Stimulated activated CD4-positive, alpha-beta T cell treated with anti-CD3 and anti-CD28 coated beads, TNF-alpha, amount 100 ng/mL, for 48 hours (primary cell): ENCODE measurements at regions not wholly inside any gene's neighbourhood (a gene's known extent, or its start where the extent isn't known, plus 50 kb on each side); places are given as distances from the start of the nearest gene placed in this dataset.
"Not testable (repeated sequence)": the region's sequence is repeated elsewhere in the genome, so short reads cannot be mapped to it uniquely, and the experiment has no call there.

ENCODE experiments used
- DNase-seq, 3 donors: peaks; one replicate each; pipeline ENCODE4 v3.0.0-alpha.2; 2020; ENCODE audit warnings: low read depth in 3 of 3

DNA sequence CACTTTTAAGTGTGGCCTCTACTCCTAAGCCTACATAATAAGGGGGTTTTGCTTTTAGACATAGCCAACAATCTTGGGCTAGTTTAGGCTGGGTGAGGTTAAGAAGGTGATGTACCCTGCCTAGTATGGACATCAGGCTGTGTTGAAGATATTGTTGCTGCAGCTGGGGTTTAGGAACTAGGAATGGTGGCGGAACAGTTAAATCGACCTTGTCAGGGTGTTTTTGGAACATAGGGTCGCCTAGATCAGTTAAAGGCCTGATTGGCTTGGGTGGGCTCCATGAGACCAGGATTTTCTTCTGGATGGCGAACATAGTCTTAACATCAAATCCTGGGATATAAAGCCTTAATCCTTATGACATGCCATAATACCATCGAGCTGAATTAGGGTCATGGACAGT is 156.1 kb downstream of the TRIM27 start:
- DNase-seq, result no peak

DNA sequence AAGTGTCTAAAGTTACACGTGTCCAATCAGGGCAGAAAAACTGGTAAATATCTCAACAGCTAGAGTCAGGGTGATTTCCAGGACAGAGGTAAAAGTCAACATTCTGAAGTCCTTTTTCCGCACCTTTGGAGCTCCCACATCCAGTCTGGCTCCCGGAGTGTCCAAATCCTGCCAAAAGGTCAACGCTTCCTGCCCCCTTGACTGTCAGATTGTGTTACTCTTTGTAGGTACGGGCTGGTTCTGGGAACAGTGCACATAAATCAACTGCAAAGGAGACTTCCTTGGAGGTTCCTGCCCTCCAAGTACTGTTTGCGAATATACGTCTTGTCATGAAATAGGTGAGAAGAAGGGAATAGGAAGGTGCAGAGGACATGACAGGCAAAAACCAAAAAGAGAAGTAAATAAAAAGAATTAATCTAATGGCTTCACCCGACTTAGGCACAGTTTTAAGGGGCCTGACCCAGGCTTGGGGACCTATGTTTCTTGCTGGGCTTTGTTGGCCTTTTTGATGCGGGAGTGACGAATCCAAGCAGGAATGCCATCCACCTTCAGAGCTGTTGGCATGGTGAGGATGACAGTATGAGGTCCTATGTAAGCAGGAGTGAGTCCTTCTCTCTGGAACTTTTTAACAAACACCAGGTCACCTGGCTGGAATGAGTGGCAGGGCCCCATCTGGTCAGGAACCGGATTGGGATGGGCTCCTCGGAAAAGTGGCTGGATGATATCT is 155.4 kb downstream of the TRIM27 start:
- DNase-seq, result no peak

DNA sequence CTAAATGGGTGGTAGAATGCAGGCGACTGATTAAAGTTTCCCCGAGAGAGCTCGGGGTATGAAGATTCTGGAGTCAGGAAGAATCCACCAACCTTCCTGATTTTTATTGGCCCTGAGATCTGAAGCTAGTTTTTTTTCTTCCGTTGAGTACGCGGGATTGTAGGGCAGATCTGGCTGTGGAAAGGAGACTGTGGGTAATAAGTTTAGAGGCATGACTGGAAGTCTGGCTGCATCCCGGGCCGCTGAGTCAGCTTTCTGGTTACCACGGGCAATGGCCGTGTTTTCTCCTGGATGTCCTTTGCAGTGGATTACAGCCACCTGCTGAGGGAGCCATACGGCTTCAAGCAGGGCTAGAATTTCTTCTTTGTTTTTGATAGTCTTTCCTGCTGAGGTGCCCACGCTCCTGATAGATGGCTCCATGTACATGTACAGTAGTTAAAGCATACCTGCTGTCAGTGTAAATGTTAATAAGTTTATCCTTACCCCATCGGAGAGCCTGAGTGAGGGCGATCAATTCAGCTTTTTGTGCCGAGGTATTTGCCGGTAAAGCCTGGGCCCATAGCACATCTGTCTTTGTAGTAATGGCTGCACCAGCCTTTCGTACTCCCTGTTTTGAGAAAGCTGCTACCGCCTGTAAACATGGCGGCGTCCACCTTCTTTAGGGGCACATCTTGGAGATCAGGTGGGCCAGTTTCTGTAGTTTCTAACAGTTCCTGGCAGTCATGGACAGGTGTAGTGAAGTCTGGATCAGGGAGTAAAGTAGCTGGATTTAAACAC is 154.0 kb downstream of the TRIM27 start:
- no peak for DNase-seq

DNA sequence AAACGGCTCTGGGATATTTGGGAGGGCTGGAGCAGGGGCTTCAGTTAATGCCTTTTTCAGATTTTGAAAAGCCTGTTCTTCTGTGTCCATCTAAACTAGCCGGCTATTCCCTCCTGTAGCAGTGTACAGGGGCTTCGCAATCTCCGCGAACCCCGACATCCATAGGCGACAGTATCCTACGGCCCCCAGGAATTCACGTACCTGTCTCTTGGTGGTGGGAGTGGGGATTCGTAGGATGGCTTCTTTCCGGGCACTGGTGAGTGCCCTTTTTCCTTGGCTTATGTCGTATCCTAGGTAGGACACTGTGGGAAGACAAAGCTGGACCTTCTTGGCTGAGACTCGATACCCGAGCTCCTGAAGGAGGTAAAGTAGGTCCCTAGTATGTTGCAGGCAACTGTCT is 153.1 kb downstream of the TRIM27 start:
- DNase-seq, result no peak

DNA sequence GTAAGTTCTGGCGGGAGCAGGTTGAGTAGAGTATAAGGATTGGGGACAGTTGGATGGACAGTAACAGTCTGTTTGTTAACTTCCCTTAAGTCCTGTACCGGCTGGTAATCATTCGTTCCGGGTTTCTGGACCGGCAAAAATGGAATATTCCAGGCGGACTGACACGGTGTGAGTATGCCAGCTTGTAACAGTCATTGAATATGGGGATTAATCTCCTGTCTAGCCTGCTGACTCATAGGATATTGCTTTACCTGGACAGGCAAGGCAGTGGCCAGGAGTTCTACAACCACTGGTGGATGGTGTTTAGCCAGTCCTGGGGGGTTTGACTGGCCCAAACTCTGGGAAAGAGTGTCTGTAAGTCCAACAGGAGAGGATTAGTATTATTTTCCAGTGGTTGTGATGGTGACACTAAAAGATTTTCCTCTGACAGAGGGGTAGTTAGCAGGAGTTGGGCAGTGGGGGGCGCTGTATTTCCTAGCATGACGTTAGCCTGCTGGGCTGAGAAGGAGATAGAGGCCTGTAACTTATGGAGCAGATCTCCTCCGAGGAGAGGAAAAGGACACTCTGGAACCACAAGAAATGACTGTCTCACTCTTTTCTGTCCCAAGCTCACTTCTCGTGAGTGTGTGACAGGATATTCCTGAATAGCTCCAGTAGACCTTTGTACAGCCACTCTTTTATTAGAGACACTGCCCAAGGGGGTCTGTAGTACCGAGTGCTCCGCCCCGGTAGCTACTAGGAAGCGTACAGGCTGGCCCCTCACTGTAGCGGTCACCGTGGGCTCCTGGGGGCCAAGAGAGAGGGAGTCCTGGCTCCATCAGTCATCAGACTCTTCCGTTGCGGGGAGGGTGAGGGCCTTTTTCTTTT is 152.2 kb downstream of the TRIM27 start:
- DNase-seq, result no peak

DNA sequence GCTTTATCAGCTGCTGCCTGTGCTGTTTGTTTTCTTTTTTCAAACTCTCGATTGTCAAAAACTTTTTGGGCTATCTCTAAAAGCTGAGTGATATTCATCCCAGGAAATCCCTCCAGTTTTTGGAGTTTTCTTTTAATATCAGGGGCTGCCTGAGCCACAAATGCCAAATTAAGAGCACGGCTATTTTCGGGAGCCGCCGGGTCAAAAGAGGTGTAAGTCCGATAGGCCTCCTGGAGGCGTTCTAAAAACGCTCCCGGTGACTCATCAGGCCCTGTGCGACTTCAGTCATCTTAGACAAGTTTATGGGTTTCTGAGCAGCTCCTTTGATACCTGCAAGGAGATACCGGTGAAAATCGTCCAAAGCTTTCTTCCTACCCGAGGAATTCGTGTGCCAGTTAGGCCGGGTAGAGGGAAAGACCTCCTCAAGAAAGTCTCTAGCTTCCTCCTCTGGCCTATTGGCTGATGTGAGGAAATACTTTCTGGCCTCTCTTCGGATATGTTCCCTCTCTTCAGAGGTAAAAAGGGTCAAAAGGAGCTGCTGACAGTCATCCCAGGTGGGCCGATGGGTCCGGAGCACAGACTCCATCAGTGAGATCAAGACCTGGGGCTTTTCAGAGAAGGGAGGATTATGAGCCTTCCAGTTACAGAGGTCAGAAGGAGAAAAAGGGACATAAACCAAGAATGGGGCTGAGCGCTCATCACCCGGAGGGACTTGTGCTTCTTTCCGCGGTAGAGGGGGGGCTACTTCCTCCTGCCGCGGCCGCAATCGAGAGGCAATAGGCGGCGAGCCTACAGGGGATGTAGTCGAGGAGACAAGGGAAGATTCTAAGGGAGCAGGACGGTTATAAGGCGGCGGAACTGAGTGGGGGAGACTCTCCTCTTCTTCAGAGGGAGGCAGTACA is 151.1 kb downstream of the TRIM27 start:
- DNase-seq, result no peak

DNA sequence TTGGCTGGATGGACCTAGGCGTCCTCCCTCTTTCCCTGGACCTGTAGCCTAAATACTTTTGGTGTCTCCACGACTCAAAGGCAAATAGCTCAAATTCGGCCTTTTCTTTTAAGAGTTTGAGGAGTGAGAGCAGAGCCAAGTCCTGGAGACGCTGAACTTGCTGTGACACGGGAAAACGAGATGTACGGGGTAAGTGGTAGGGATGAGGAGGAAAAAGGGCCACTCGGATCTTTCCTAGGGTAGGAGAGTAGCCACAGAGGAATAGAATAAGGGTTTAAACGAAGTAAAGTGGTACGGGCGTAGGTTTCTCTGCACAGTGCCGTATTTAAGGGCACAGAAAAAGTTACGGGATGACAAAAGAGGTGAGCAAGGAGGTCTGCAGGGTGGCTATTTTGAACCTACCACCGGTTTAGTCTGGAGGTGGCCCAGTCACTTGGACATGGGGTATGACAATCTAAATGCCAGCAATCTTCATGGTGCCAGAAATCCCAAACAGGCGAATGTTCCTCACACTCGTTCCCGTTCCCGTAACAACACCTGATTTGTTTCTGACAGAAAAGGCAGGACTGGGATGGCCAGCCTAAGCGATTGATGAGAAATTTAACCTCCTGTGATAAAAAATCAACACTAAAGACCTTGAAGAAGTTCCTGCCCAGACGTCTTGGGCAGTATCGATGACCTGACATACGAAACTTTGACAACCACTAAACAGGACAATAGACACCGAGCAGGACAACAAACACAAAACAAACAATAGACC is 149.3 kb downstream of the TRIM27 start:
- no peak for DNase-seq

DNA sequence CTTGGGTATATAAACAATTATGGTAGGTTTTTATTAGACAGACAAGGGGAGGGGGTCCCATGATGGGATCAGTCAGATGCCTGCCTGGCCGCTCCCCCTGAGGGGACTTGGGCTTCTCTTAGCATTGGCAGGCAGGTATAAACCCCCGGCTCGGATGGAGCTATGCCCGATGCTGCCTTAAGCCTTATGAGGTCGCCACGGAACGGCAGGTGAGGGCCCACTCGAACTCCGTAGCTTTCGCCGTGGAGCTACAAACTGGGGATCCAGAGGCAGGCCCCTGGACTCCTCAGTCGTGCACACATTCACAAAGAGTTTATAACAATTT is 148.8 kb downstream of the TRIM27 start:
- no peak for DNase-seq

DNA sequence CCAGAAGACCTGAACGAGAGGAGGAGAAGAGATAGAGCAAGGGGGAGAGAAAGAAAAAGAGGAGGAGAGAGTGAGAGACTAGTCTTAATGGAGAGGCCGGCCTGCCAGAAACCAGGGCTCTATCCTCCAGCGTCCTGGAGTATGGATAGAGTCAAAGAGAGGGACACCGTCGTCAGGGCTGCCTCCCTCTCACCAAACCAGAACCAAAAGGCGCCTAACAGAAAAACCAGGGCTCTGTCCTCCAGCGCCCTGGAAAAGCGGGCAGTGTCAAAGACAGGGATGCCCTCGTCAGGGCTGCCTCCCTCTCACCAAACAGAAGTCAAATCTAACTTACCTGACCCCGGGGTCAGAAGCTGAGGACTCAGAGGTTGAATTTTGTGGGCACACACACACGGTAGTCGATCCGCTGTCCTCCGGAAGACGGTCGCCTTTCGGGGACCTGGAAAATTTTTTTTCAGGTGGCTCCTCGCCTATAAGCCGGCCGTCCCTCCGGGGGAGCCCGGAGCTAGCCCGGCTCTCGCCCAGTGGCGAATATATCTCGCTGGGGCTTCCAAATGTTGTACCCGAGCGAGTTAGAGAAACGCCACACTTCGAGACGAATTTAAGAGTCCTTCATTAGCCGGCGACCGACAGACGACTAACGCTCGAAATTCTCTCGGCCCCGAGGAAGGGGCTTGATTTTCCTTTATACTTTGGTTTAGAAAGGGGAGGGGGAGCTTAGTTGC is 148.2 kb downstream of the TRIM27 start:
- DNase-seq, result no peak

DNA sequence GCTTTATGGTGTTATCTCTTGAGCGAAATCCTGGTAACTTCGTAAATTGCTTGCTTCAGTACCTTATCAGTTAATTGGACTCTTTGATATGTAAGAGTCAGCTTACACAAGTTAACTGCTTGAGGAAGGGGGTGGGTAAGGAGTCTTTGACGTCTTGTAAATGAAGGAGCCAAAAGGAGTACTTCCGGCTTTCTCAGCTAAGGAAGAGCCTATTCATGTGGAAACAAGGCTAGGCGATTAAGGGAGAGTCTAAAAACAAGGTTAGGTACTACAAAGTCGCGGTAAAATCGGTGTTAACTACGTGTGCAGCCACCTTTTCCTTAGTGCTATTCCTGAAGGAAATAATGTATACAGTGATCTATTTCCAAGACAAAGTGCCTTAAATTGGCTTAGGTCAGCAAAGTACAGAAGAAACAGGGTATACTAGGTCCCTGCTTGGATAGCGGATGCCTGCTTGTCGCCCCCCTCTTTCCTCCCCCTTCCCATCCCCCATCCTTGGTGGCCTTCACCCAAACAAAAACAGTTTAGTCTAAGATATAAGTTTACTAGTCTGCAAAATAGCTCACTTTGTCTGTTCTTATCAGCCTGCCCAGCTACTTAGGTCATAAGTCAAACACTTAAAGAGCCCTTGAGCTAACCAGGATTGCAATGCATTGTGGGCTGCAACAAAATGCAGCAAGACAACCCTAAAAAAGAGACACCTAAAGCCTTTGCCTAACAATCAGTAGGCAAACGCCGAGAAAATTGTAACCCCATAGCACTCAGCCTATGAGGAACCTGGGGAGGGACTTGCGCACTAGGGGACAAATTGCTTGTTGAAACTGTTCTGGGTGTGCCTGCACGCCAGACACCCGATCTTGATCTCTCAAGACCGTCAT is 147.3 kb downstream of the TRIM27 start:
- DNase-seq, result no peak

DNA sequence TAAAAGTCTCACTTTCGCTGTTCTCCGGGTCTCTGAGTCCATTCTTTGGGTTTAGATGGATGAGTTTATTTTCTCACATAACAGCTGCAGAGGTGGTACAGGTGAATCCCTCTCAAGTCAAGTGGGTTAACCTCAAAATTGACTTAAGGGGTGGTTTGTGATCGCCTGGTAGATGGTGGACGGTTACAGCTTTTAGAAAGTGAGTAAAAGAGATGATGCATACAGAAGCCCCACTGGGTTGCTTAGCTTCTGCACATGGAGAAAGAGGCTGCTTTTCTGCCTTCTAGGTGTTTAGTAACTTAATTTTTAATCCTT is 146.7 kb downstream of the TRIM27 start:
- no peak for DNase-seq

DNA sequence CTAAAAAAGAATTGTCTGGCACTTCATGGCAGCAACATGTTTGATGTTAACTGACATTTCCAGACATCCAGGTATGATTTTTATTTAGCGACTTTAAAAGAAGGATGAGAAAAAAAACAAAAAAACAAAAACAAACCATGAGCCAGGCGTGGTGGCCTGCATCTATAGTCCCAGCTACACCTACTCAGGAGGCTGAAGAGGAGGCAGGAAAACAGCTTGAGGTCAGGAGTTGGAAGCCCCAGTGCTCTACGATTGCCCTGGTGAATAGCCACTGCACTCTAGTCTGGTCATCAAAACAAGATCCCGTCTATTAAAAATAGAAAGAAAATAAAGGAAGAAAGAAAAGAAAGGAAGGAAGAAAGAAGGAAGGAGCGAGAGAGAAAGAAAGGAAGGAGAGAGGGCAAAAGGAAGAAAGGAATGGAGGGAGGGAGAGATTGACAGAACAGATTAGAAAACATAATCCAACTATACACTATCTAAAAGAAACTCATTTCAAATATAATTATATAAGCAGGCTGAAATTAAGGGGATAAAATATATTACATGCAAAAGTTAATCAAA is 141.6 kb downstream of the TRIM27 start:
- DNase-seq, result no peak

DNA sequence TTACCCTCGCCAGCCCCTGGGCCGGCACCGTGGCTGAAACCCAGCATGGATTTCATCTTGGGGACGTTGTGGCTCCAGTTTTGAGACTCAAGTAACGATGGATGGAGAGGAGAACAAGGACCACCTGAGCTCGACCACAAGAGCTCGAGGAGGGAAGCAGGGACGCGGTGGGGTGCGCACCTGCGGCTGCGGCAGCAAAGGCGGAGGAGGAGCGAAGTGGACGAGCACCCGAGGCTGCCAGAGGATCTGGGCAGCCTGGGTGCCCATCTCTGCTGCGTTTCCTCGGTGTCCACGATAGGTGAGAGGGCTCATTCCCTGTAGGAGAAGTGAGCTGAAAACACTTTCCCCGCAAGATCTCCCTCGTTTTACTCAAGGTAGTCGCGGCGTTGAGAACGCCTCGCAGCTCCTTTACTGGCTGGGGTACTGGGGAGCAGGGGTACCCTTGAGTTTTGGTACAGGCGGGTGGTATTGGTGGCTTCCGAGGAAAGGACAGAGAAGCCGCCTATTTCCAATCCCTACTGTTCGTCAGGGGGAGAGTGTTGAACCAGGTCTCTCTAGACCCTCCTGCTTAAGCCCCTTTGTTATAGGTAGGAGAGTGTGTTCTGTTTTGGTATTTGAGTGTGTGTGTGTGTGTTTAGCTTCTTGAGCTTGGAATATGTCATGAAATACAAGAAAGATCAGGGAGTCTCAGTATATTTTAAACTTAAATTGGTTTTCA is 137.7 kb downstream of the TRIM27 start:
- no peak for DNase-seq

DNA sequence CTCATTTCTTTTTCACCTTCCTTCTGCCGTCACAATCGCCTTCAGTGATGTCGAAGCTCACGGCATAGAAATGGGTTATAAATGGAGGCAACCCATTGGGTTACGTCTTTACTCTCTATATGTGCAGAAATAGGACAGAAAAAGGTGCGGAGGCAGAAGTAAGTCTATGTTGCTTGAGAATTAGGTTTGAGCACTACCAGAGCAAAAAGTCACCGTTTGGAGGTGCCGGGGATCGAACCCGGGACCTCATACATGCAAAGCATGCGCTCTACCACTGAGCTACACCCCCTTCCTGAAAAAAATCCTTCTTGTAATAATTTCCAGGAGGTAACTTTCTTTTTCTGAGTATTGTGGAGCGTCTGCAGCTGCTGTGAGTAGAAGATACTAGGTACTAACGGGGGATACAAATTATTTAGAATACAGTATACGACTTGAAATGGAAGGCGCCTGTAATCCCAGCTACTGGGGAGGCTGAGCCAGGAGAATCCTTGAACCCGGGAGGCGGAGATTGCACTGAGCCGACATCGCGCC is 134.2 kb downstream of the TRIM27 start:
- peak in 2 of 3 donors; percentile 19 to 27 for DNase-seq

DNA sequence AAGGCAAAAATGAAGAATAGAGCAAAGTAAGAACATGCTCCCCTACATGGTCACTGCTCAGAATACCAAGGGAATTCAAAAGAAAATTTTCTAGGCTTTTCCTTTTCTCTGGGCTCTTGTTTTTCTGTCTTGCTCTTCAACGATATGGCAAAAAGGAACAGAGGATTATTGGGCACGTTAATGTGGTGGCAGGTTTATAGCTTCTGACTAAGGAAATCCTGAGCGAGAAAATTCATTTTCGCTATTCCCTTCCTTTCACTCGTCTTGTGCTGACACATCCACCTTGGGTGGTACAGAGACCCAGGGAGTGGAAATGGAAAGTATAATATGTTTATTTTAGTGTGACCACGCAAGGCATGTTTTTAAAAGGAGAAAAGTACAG is 132.8 kb downstream of the TRIM27 start:
- no peak for DNase-seq

DNA sequence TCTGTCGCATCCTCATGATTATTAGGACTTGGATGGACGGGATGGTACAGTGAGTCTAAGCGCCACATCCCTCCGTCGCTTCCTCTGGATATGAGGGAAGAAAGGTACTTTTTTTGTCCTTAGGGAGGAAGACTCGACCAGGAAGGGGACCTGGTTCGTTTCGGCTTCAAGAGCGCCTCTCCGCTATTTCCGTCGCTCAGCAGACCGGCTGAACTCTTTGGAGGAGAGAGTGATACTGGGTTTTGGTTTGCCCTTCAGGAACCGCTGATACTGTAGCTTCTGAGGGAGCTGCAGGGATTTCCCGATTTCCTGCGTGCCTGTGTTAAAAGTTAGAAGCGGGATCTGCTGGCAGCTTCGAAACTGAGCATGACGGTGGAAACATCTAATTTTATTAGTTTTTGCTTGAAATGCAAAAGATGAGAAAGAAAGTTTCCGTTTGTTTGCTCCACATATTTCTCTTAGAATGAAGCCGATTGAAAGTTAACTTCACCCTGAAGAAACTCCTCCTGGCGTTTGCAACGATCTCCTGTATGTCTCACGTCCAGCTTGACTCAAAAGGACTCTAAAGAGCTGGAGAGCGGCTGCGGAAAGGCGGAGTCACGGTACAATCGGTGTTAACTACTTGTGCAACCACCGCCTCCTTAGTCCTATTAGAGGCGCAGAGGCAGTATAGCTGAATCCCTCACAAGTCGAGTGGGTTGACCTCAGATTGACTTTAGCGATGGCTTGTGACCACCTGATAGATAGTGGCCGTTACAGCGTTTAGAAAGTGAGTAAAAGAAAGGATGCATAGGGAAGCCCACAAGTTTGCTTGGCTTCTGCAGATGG is 129.4 kb downstream of the TRIM27 start:
- no peak for DNase-seq

DNA sequence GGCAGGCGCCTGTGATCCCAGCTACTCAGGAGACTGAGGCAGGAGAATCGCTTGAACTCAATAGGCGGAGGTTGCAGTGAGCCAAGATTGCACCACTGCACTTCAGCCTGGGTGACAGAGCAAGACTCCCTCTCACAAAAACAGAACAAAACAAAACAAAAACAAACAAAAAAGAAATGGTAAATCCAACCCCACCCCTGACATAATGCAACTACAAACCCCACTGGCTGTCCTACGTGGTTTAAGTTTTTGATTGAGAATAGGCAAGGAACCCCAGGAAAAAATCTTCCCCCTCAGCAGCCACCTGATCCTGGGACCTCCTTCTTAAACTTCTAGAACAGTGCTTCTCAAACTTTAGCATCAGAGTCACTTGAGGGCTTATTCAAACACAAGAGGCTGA is 123.1 kb downstream of the TRIM27 start:
- not testable (repeated sequence) for DNase-seq
